HepG2 (cell line): ENCODE measurements at regions not wholly inside any gene's neighbourhood (a gene's known extent, or its start where the extent isn't known, plus 50 kb on each side); places are given as distances from the start of the nearest gene placed in this dataset.

Experiments
- ARHGAP35 ChIP-seq: sonication (generic); formaldehyde crosslinking; IDR thresholded peaks from 2 replicates; pipeline ENCODE4 v1.9.0; 2022; ENCODE audit warnings: mild to moderate bottlenecking, inconsistent platforms, moderate library complexity, missing genetic modification reagents, borderline replicate concordance
- E2F1 ChIP-seq: sonication (generic); formaldehyde crosslinking; IDR thresholded peaks from 2 replicates; pipeline ENCODE4 v1.5.0; 2020; ENCODE audit warnings: missing genetic modification reagents
- KLF13 ChIP-seq: sonication (generic); formaldehyde crosslinking; IDR thresholded peaks from 2 replicates; pipeline ENCODE4 v1.4.0; 2020; ENCODE audit warnings: mild to moderate bottlenecking, missing genetic modification reagents
- NR3C1 ChIP-seq: sonication (generic); formaldehyde crosslinking; IDR thresholded peaks from 2 replicates; pipeline ENCODE4 v1.4.0; 2020; ENCODE audit warnings: missing genetic modification reagents
- PHF20 ChIP-seq: sonication (generic); formaldehyde crosslinking; IDR thresholded peaks from 2 replicates; pipeline ENCODE4 v1.5.0; 2020; ENCODE audit warnings: mild to moderate bottlenecking, missing genetic modification reagents
- PRDM4 ChIP-seq: sonication (generic); formaldehyde crosslinking; IDR thresholded peaks from 2 replicates; pipeline ENCODE4 v1.9.0; 2021; ENCODE audit warnings: missing genetic modification reagents, borderline replicate concordance
- WIZ ChIP-seq: sonication (generic); formaldehyde crosslinking; IDR thresholded peaks from 2 replicates; pipeline ENCODE4 v1.5.1; 2020; ENCODE audit warnings: mild to moderate bottlenecking, missing genetic modification reagents
- ZC3H4 ChIP-seq: sonication (generic); formaldehyde crosslinking; IDR thresholded peaks from 2 replicates; pipeline ENCODE4 v1.4.0; 2020; ENCODE audit warnings: missing genetic modification reagents, borderline replicate concordance
- ZNF234 ChIP-seq: sonication (generic); formaldehyde crosslinking; conservative IDR thresholded peaks from 2 replicates; pipeline ENCODE4 v1.5.1; 2020; ENCODE audit warnings: mild to moderate bottlenecking, missing genetic modification reagents
- ZUFSP ChIP-seq: sonication (generic); formaldehyde crosslinking; IDR thresholded peaks from 2 replicates; pipeline ENCODE4 v1.9.0; 2021; ENCODE audit warnings: missing genetic modification reagents, mild to moderate bottlenecking, borderline replicate concordance

GRCh38 chr11:95359756-95360155, 128.8 kb upstream of the SESN3 start (continued):
- TF ChIP-seq E2F1 (CRISPR knock-in tag), result no peak
- TF ChIP-seq ARHGAP35 (CRISPR knock-in tag), result no peak
- TF ChIP-seq PRDM4 (CRISPR knock-in tag), result no peak
- no peak for TF ChIP-seq ZNF234 (CRISPR knock-in tag)
- TF ChIP-seq KLF13, result no peak
- no peak for TF ChIP-seq WIZ
- TF ChIP-seq ZC3H4 (CRISPR knock-in tag), result no peak
- TF ChIP-seq PHF20, result no peak
- TF ChIP-seq ZUFSP, result no peak
- TF ChIP-seq NR3C1 (CRISPR knock-in tag), result no peak
